Lower lobe of right lung (tissue), 2 donors: ENCODE measurements at regions not wholly inside any gene's neighbourhood (a gene's known extent, or its start where the extent isn't known, plus 50 kb on each side); places are given as distances from the start of the nearest gene placed in this dataset.

Experiments used
- ATAC-seq, 2 donors: fragments of 200-7000 bp; cut with Tn5 transposase; one replicate each; pipeline ENCODE4 v1.9.1; 2020 to 2022; ENCODE audit warnings: mild to moderate bottlenecking in 2 of 2, moderate library complexity in 2 of 2
- DNase-seq: peaks from one replicate; pipeline ENCODE4 v3.0.0-alpha.2; 2020
- H3K27ac ChIP-seq: fragments of 200-600 bp; one replicate; pipeline ENCODE4 v1.8.0; 2022
- H3K27me3 ChIP-seq: fragments of 200-600 bp; one replicate; pipeline ENCODE4 v1.8.0; 2022; ENCODE audit warnings: low read depth
- H3K36me3 ChIP-seq: fragments of 200-600 bp; one replicate; pipeline ENCODE4 v1.8.0; 2022; ENCODE audit warnings: mild to moderate bottlenecking
- H3K4me1 ChIP-seq: fragments of 200-600 bp; one replicate; pipeline ENCODE4 v1.8.0; 2022
- H3K4me3 ChIP-seq: fragments of 200-600 bp; one replicate; pipeline ENCODE4 v1.8.0; 2022; ENCODE audit warnings: mild to moderate bottlenecking
- H3K9me3 ChIP-seq: fragments of 200-600 bp; one replicate; pipeline ENCODE4 v1.8.0; 2022
- intact Hi-C: fragments of 100-400 bp; cut with DNase I; formaldehyde crosslinking; loops from one replicate; pipeline ENCODE4 v1.11.0; 2022
- TF ChIP-seq, protein P1 (sequence below): fragments of 200-600 bp; IDR thresholded peaks from one replicate; pipeline ENCODE4 v1.8.0; 2022; ENCODE audit warnings: antibody characterized with exemption, mild to moderate bottlenecking
- donor health status: DM: no; HTN: yes; CAD: no; lungs with severe emphysema.

GRCh38 chr3:34957677-34958076 is 681.6 kb upstream of the ARPP21 start:
- intact Hi-C loops: no loop called here
- Histone ChIP-seq H3K36me3 (no peaks in the 10 kb centered on the region), H3K27ac (no peak overlapping the region), H3K4me3 (no peak overlapping the region), H3K4me1 (no peaks in the 10 kb centered on the region), H3K9me3 (no peaks in the 10 kb centered on the region), H3K27me3 (no peaks in the 10 kb centered on the region)
- no peak for DNase-seq
- no peak for ATAC-seq
- TF ChIP-seq, protein P1, sequence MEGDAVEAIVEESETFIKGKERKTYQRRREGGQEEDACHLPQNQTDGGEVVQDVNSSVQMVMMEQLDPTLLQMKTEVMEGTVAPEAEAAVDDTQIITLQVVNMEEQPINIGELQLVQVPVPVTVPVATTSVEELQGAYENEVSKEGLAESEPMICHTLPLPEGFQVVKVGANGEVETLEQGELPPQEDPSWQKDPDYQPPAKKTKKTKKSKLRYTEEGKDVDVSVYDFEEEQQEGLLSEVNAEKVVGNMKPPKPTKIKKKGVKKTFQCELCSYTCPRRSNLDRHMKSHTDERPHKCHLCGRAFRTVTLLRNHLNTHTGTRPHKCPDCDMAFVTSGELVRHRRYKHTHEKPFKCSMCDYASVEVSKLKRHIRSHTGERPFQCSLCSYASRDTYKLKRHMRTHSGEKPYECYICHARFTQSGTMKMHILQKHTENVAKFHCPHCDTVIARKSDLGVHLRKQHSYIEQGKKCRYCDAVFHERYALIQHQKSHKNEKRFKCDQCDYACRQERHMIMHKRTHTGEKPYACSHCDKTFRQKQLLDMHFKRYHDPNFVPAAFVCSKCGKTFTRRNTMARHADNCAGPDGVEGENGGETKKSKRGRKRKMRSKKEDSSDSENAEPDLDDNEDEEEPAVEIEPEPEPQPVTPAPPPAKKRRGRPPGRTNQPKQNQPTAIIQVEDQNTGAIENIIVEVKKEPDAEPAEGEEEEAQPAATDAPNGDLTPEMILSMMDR: no peak

- H3K36me3 ChIP-seq: no peaks in the 10 kb centered on the region
- DNase-seq (no peak), ATAC-seq (no peak)
- no peaks in the 10 kb centered on the region for H3K9me3 ChIP-seq
- H3K4me1 ChIP-seq: no peaks in the 10 kb centered on the region
- intact Hi-C loops: no loop called here
- H3K27ac ChIP-seq: no peak overlapping the region
- no peaks in the 10 kb centered on the region for H3K27me3 ChIP-seq
- TF ChIP-seq, protein P1: no peak
- H3K4me3 ChIP-seq: no peak overlapping the region
Observed at GRCh38 chr3:34969513-34969912, 669.8 kb upstream of the ARPP21 start.

DNA sequence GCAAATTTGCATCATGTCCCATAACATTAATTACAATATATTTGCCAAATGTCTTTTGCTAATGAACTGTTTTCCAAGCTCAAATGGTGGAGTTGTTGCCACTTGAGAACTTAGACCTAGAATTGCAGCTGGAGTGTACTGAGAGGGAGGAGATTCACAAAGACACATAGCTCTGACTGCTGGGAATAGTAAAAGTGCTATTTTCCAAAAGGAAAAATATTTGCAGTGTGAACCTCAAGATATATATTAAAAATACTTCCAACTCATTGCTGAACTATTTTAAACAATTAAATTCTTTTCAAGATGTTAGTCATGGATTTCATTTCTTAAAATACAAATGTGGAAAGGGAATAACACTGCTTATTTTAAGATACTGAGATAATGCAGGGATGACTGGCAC is 666.8 kb upstream of the ARPP21 start:
- TF ChIP-seq, protein P1: no peak
- Histone ChIP-seq H3K27me3 (no peaks in the 10 kb centered on the region), H3K36me3 (no peaks in the 10 kb centered on the region), H3K9me3 (no peaks in the 10 kb centered on the region), H3K4me1 (no peaks in the 10 kb centered on the region), H3K4me3 (no peak overlapping the region), H3K27ac (no peak overlapping the region)
- no peak for ATAC-seq
- DNase-seq: no peak
- intact Hi-C loops: no loop called here

DNA sequence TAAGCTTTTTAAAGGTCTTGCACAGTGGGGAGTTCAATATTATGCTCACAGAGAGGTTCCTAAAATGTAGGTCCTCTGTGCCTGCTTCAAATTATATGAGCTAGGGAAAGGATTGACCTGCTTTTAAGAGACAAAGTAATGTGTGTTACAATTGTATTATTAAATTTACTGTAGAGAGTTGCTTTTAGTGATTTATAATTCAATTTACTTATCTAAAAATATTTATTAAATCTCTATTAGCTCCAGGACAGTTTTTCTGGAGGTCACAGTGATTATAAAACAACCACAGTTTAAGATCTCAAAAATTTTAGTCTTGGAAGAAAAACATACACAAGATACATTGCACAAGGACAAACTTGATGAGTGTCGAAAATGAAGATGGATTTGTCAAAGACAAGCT is 665.7 kb upstream of the ARPP21 start:
- no peak for ATAC-seq
- intact Hi-C loops: no loop called here
- no peak for DNase-seq
- TF ChIP-seq, protein P1: no peak
- no peak overlapping the region for H3K4me3 ChIP-seq
- no peaks in the 10 kb centered on the region for H3K36me3 ChIP-seq
- H3K4me1 ChIP-seq: no peaks in the 10 kb centered on the region
- H3K9me3 ChIP-seq: no peaks in the 10 kb centered on the region
- H3K27me3 ChIP-seq: no peaks in the 10 kb centered on the region
- H3K27ac ChIP-seq: no peak overlapping the region

DNA sequence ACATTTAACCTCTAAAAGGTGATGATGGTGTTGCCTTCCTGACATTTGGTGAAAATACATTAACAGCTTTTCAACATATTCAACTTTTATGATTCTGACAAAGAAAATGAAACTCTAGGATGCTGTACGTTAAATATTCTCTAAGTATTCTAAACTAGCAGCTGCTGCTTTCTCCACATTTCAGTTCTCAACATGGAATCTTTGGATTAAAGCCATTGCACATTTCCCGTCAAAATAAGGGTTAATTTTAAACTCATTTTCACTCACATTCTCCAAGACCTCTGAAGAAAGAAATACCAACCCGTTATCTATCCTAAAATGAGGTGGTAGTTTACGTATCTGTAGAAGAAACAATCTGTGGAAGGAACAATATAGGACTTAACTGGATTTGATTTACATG is 655.7 kb upstream of the ARPP21 start:
- ATAC-seq: no peak
- intact Hi-C loops: no loop called here
- H3K9me3 ChIP-seq: no peaks in the 10 kb centered on the region

More for the DNA sequence above, 655.7 kb upstream of the ARPP21 start:
- TF ChIP-seq, protein P1: no peak
- no peak for DNase-seq
- H3K4me1 ChIP-seq: no peaks in the 10 kb centered on the region
- no peak overlapping the region for H3K27ac ChIP-seq
- no peaks in the 10 kb centered on the region for H3K36me3 ChIP-seq
- H3K27me3 ChIP-seq: no peaks in the 10 kb centered on the region
- no peak overlapping the region for H3K4me3 ChIP-seq
